WTC11 (cell line): ENCODE measurements at regions not wholly inside any gene's neighbourhood (a gene's known extent, or its start where the extent isn't known, plus 50 kb on each side); places are given as distances from the start of the nearest gene placed in this dataset.

Experiments used
- ATAC-seq: fragments of 200-7000 bp; cut with Tn5 transposase; 2 replicates; pipeline ENCODE4 v1.10.0; 2021; ENCODE audit warnings: mild to moderate bottlenecking, moderate library complexity
- CTCF ChIA-PET: fragments of 300-600 bp; sonication (Branson Sonifier 250); formaldehyde crosslinking; loops from one replicate; lab custom pipeline; 2021; ENCODE audit warnings: antibody characterized with exemption; lab: Charles Lee
- POLR2A ChIA-PET: fragments of 350-600 bp; sonication (Branson Sonifier 250); formaldehyde crosslinking; loops from one replicate; lab custom pipeline; 2021; ENCODE audit warnings: antibody characterized with exemption; lab: Charles Lee
- DNase-seq: peaks from one replicate; pipeline ENCODE4 v3.0.0; 2021; ENCODE audit warnings: low spot score
- H3K27ac Mint-ChIP-seq: 2 replicates; pipeline ENCODE4 v1.8.0; 2021; ENCODE audit warnings: mixed read lengths
- H3K27me3 Mint-ChIP-seq: 2 replicates; pipeline ENCODE4 v1.8.0; 2021; ENCODE audit warnings: low read depth, mild to moderate bottlenecking, moderate library complexity, mixed read lengths
- H3K36me3 Mint-ChIP-seq: 2 replicates; pipeline ENCODE4 v1.8.0; 2021; ENCODE audit warnings: mixed read lengths
- H3K4me1 Mint-ChIP-seq: 2 replicates; pipeline ENCODE4 v1.8.0; 2022; ENCODE audit warnings: mixed read lengths
- H3K4me3 Mint-ChIP-seq: 2 replicates; pipeline ENCODE4 v1.8.0; 2021; ENCODE audit warnings: mild to moderate bottlenecking, moderate library complexity, mixed read lengths
- H3K9me3 Mint-ChIP-seq: 2 replicates; pipeline ENCODE4 v1.8.0; 2021; ENCODE audit warnings: mixed read lengths
- ATF1 ChIP-seq: sonication (generic); formaldehyde crosslinking; IDR thresholded peaks from 2 replicates; pipeline ENCODE4 v1.8.1; 2023; ENCODE audit warnings: mild to moderate bottlenecking, moderate library complexity, missing genetic modification reagents
- ATF6 ChIP-seq: sonication (generic); formaldehyde crosslinking; IDR thresholded peaks from 2 replicates; pipeline ENCODE4 v1.8.1; 2023; ENCODE audit warnings: mild to moderate bottlenecking, missing genetic modification reagents
- CDX4 ChIP-seq: fragments of 250-450 bp; sonication (Bioruptor Pico); IDR thresholded peaks from 2 replicates; pipeline ENCODE4 v1.9.0; 2021; ENCODE audit warnings: moderate library complexity, mild to moderate bottlenecking, inconsistent platforms, borderline replicate concordance
- CREB1 ChIP-seq: sonication (generic); formaldehyde crosslinking; IDR thresholded peaks from 2 replicates; pipeline ENCODE4 v1.8.0; 2023; ENCODE audit warnings: mild to moderate bottlenecking, missing genetic modification reagents
- CREM ChIP-seq: sonication (generic); formaldehyde crosslinking; IDR thresholded peaks from 2 replicates; pipeline ENCODE4 v1.8.1; 2022; ENCODE audit warnings: mild to moderate bottlenecking, missing genetic modification reagents, moderate library complexity
- E2F4 ChIP-seq: sonication (generic); formaldehyde crosslinking; IDR thresholded peaks from 2 replicates; pipeline ENCODE4 v1.8.1; 2022; ENCODE audit warnings: low read depth, mild to moderate bottlenecking, moderate library complexity, missing genetic modification reagents, borderline replicate concordance
- E2F5 ChIP-seq: sonication (generic); formaldehyde crosslinking; IDR thresholded peaks from 2 replicates; pipeline ENCODE4 v1.8.1; 2022; ENCODE audit warnings: mild to moderate bottlenecking, moderate library complexity, missing genetic modification reagents
- ESRRA ChIP-seq: sonication (generic); formaldehyde crosslinking; IDR thresholded peaks from 2 replicates; pipeline ENCODE4 v1.8.1; 2022; ENCODE audit warnings: mild to moderate bottlenecking, missing genetic modification reagents, borderline replicate concordance
- GABPB1 ChIP-seq: sonication (generic); formaldehyde crosslinking; IDR thresholded peaks from 2 replicates; pipeline ENCODE4 v1.8.1; 2023; ENCODE audit warnings: mild to moderate bottlenecking, missing genetic modification reagents
- MAX ChIP-seq: sonication (generic); formaldehyde crosslinking; IDR thresholded peaks from 2 replicates; pipeline ENCODE4 v1.8.0; 2022; ENCODE audit warnings: mild to moderate bottlenecking, missing genetic modification reagents
- NFATC4 ChIP-seq: fragments of 250-450 bp; sonication (Bioruptor Pico); IDR thresholded peaks from 2 replicates; pipeline ENCODE4 v1.9.0; 2021; ENCODE audit warnings: mild to moderate bottlenecking
- NFE2L1 ChIP-seq: sonication (generic); formaldehyde crosslinking; IDR thresholded peaks from 2 replicates; pipeline ENCODE4 v1.8.1; 2023; ENCODE audit warnings: missing genetic modification reagents
- NR1H2 ChIP-seq: sonication (generic); formaldehyde crosslinking; IDR thresholded peaks from 2 replicates; pipeline ENCODE4 v1.9.0; 2021; ENCODE audit warnings: mild to moderate bottlenecking, moderate library complexity, missing genetic modification reagents
- PRRX2 ChIP-seq: fragments of 250-450 bp; sonication (Bioruptor Pico); IDR thresholded peaks from 2 replicates; pipeline ENCODE4 v1.8.0; 2021; ENCODE audit warnings: mild to moderate bottlenecking
- USF2 ChIP-seq: sonication (generic); formaldehyde crosslinking; IDR thresholded peaks from 2 replicates; pipeline ENCODE4 v1.8.1; 2023; ENCODE audit warnings: mild to moderate bottlenecking, missing genetic modification reagents, moderate library complexity
- ZNF281 ChIP-seq: sonication (generic); formaldehyde crosslinking; IDR thresholded peaks from 2 replicates; pipeline ENCODE4 v1.8.0; 2023; ENCODE audit warnings: mild to moderate bottlenecking, missing genetic modification reagents

- H3K9me3 Mint-ChIP-seq: no peaks in the 10 kb centered on the region
- DNase-seq (no peak), ATAC-seq (no peak)
- H3K4me3 Mint-ChIP-seq: no peak overlapping the region
- peaks cover 12% of the 10 kb centered on the region for H3K4me1 Mint-ChIP-seq
- ChIA-PET POLR2A (no interaction called here), CTCF (no interaction called here)
- H3K27me3 Mint-ChIP-seq: no peaks in the 10 kb centered on the region
- TF ChIP-seq CREB1 (CRISPR knock-in tag): no peak
- TF ChIP-seq ESRRA (CRISPR knock-in tag): no peak
- TF ChIP-seq NFE2L1: no peak
- TF ChIP-seq ATF6 (CRISPR knock-in tag): no peak
- TF ChIP-seq MAX (CRISPR knock-in tag): no peak
- no peak for TF ChIP-seq USF2
- TF ChIP-seq ZNF281 (CRISPR knock-in tag): no peak
- no peaks in the 10 kb centered on the region for H3K36me3 Mint-ChIP-seq
- H3K27ac Mint-ChIP-seq: no peak overlapping the region
Observed at GRCh38 chr3:106157411-106157810, 288.6 kb upstream of the CBLB start.

GRCh38 chr3:106160396-106160795 lies 291.6 kb upstream of the CBLB start:
- peaks cover 13% of the 10 kb centered on the region for H3K4me1 Mint-ChIP-seq
- no peak overlapping the region for H3K27ac Mint-ChIP-seq
- CTCF ChIA-PET: no interaction called here
- no peaks in the 10 kb centered on the region for H3K27me3 Mint-ChIP-seq
- ATAC-seq: no peak
- TF ChIP-seq CREM (CRISPR knock-in tag) (no peak), NR1H2 (CRISPR knock-in tag) (no peak), E2F4 (CRISPR knock-in tag) (no peak), E2F5 (CRISPR knock-in tag) (no peak), GABPB1 (CRISPR knock-in tag) (no peak), CDX4 (CRISPR knock-in tag) (no peak), PRRX2 (no peak), ATF1 (CRISPR knock-in tag) (no peak), NFATC4 (CRISPR knock-in tag) (no peak)
- TF ChIP-seq, all 79 proteins: peak for 0
- Mint-ChIP-seq H3K36me3 (no peaks in the 10 kb centered on the region), H3K4me3 (no peak overlapping the region), H3K9me3 (no peaks in the 10 kb centered on the region)
- DNase-seq: no peak
- POLR2A ChIA-PET: no interaction called here
